22Rv1 (cell line): ENCODE measurements at regions not wholly inside any gene's neighbourhood (a gene's known extent, or its start where the extent isn't known, plus 50 kb on each side); places are given as distances from the start of the nearest gene placed in this dataset.

Experiments used
- ZFX ChIP-seq: fragments of 450-650 bp; IDR thresholded peaks from 2 replicates; pipeline ENCODE4 v1.6.1; 2017; ENCODE audit warnings: antibody characterized with exemption, borderline replicate concordance
- TF ChIP-seq, protein P1 (sequence below): fragments of 450-650 bp; IDR thresholded peaks from 2 replicates; pipeline ENCODE4 v1.5.1; 2017; ENCODE audit warnings: mild to moderate bottlenecking

DNA sequence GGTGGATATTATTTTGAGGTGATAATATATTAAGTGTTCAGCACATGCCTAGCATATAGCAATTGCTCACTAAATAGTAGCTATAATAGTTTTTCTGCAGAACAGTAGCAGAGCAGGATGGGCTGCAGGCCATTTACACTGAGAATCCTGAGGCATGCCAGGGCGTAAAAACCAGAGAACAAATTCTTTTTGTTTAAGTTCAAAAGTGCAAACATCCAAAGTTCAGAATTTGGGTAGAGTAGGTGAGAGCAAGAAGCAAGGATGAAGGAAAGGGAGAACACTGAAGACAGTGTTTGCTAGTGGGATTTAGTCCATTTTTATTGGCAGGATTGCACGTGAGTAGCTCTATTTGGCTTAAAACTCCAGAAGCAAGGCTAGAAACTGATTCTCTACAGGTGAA lies 72.0 kb upstream of the RHOBTB1 start:
- TF ChIP-seq, protein P1, sequence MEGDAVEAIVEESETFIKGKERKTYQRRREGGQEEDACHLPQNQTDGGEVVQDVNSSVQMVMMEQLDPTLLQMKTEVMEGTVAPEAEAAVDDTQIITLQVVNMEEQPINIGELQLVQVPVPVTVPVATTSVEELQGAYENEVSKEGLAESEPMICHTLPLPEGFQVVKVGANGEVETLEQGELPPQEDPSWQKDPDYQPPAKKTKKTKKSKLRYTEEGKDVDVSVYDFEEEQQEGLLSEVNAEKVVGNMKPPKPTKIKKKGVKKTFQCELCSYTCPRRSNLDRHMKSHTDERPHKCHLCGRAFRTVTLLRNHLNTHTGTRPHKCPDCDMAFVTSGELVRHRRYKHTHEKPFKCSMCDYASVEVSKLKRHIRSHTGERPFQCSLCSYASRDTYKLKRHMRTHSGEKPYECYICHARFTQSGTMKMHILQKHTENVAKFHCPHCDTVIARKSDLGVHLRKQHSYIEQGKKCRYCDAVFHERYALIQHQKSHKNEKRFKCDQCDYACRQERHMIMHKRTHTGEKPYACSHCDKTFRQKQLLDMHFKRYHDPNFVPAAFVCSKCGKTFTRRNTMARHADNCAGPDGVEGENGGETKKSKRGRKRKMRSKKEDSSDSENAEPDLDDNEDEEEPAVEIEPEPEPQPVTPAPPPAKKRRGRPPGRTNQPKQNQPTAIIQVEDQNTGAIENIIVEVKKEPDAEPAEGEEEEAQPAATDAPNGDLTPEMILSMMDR: no peak
- no peak for TF ChIP-seq ZFX
